ENCODE measurements at regions not wholly inside any gene's neighbourhood (a gene's known extent, or its start where the extent isn't known, plus 50 kb on each side); places are given as distances from the start of the nearest gene placed in this dataset.

DNA sequence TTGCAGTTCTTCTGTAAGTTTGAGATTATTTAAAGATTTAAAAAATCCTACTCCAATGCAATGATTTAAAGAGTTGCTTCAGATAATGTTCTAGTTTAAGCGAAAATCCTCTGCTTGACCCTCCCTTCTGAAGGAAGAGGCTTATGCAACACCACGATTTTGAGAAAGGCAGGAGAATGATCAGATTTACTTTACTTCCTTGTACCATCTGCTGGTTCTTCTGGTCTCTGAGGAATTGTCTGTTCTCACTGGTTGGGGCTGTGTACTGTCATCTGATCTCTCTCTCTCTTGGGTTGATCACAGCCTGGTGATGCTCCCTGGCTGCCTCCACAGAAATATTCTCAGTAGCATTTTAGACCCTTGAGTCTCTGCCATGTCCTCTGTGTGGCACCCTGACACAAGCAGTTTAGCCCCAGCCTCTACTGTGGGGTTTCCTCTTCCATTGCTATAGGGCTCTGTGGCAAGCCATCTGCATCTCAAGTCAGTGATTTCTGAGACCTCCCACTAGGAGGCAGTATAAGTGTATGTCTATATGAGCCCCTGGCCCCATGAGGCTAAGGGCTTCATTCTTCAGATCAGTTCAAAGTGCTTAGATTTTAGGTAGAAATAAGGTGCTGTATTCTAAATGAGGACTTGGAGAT, 50.8 kb upstream of the PLAAT1 start:
- TF ChIP-seq YY1 (IDR thresholded peaks at IDR 0.05; ENCODE audit: insufficient read depth, insufficient read length) (no peak), SUZ12 (IDR thresholded peaks at IDR 0.05; ENCODE audit: extremely low read depth, insufficient read depth, insufficient read length) (no peak)

All from NT2/D1 (cell line).